CD1c-positive myeloid dendritic cell (primary cell): ENCODE measurements at regions not wholly inside any gene's neighbourhood (a gene's known extent, or its start where the extent isn't known, plus 50 kb on each side); places are given as distances from the start of the nearest gene placed in this dataset.
"Not testable (repeated sequence)": the region's sequence is repeated elsewhere in the genome, so short reads cannot be mapped to it uniquely, and the experiment has no call there.

Experiments
- DNase-seq: peaks from one replicate; pipeline ENCODE4 v3.0.0-alpha.2; 2016; ENCODE audit errors: extremely low spot score

DNA sequence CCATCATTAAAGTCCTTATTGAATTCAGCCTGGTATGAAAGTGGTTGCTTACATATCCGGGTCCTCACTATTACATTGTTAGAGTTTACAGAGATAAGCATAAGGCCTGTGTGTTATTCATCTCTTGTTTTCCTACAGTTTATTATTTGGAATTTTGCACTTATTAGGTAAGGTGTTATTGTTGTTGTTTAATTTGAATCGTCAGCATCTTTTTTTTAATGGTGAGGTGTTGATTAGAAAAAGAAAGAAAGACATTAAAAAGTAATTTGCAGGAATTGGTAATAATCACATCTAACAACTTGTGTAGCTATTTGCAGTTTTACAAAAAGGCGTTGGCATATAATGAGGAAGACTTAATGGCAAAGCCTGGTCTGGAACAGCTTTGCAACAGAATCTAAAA lies 158.6 kb downstream of the SAMD5 start:
- no peak for DNase-seq

DNA sequence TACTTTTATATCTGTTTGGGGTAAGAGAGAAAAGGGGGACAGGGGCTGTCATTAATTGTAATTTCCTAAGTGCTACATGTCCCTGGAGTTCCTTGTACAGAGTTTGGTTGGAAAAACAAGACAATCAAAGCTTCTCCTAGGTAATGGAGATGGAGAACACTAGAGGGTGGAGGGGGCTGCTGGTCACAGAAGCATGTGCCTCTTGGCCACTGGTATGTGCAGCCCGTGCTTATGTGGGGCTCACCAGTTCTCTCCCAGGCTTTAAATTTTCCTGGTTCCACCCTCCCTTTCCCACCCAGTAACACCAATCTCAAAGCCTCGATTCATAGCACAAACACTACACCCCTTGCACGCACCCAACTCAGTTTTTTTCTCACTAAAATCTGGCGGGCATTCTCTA lies 165.6 kb downstream of the SAMD5 start:
- DNase-seq, result no peak

DNA sequence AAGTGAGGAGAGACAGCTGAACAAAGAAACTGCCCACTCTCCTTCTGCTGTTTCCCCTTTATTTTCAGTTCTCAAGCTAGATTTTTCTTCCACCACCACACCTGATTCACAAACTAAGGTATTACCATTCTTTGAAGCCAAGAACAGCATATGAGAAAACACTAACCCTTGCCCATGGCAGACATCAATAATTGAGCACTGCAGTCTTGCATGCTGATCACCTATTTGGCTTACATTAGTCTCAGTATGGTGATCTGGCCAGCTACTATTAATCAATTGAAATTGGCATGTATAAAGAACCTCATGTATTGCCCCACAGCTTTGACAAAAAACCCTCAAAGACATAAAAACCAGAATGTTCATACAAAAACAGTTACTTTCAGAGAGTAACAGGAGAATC lies 166.3 kb downstream of the SAMD5 start:
- no peak for DNase-seq

DNA sequence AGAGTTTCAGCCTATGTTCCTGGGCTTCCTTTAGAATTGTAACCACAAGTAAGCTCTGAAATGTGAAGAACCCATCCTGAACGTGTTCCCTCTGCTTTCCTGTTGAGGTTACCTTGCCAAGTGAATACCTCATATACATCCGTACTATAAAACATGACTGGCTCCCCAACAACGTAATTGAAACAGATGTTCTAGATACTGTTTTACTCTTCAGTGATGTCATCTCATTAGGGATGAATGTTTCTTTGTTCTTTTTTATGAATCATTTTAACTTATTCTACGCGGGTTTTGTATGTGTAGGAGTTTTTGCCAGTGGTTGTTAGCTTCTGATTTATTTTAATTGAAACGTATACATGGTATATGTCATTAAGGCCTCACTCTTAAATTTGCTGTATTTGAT lies 166.8 kb downstream of the SAMD5 start:
- no peak for DNase-seq

DNA sequence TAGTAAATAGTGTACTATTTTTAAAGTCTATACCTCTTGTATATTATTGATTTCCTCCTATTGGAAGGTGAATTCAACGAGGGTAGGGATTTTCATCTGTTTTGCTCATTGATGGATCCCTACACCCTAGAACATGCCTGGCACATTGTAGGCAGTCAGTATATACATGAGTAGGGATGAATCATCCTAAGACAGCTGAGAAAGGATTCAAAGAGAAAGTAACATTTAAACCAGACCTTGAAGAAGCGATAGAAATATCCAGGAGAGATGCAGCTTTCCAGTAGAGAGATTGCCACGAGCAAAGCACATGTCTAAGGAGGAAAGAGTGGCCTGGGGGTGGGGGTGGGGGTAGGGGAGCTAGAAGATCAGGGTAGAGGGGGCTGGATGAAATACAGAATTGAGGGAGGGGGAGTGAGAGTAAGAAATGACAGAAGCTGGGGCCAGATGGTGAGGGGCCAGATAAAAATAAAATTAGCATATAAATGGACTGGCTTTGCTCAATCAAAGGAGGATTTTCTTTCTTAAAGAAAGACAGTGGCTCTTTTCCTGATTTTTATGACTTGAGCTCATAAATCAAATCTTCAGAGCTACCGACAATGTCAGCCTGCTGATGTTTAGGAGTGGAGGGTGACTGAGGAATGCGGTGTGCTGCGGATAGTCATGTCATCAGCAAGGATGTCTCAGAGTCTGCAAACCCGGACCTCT lies 168.2 kb downstream of the SAMD5 start:
- no peak for DNase-seq

DNA sequence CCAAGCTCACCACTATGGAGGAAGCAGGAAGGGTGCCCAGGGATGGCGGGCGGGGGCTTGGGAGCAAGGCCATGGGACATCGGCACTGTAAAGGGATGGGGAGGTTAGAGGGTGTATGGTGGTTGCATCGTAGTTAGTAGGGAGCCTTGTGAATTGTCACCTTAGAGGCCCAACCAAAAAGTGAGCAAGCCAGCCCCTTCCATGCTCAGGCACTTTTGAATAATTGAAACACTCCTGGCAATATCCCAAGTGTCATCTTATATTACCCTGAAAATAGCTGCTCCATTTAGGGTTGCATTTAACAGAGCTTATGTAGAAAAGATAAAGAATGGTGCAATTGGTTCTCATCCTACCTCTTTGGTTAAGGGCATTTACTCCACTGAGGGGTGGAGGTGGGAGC lies 169.2 kb downstream of the SAMD5 start:
- no peak for DNase-seq

DNA sequence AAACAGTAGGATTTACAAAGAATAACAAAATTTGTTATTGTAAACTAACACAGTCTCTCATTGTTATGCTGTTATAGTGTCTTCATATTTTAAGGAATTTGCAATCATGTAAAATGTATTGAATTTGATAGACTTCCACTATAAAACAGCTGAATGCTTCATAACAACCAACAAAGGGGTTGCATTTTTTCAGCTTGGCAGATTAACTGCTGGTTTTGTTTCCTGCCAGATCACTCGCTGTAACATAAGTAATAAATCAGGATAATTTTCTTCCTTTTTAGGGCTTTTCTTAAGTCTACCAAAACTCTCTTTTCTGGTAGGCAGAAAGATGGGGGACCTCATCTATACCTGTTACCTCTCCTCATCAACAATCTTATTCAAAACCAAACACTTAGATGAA lies 169.8 kb downstream of the SAMD5 start:
- no peak for DNase-seq

DNA sequence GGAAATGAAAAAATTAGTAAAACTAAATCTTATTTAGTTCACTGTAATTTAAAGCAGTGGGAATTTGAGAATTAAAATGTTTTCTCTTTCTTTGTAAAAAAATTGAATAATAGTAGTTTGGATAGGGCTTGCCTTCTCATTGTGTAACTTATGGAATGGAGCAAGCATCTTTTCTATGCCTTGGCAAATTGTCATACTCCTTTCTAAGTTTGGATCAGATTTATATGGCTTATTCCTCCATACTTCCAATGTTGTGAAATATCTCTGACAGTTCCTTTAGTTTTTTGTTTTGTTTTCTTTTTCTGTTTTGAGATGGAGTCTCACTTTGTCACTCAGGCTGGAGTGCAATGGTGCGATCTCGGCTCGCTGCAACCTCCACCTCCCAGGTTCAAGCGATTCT lies 176.4 kb downstream of the SAMD5 start:
- no peak for DNase-seq

DNA sequence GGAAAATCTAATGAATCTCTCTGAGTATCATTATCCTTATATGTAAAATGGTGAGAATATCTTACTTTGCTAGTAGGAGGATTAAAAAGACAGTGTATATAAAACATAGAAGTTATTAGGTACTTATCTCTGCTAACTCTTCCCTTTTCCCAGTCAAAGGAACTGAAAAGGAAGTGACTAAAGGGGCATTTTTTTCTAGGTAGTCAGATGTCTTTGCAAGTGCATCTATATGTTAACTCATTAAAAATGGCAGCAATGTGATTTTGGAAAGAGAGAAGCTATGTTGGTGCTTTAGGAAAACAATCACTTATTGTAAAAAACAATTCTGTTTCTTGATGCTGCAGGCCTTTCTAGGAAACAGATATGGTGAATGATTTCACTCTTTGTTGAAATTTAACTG lies 180.9 kb downstream of the SAMD5 start:
- DNase-seq, result no peak

DNA sequence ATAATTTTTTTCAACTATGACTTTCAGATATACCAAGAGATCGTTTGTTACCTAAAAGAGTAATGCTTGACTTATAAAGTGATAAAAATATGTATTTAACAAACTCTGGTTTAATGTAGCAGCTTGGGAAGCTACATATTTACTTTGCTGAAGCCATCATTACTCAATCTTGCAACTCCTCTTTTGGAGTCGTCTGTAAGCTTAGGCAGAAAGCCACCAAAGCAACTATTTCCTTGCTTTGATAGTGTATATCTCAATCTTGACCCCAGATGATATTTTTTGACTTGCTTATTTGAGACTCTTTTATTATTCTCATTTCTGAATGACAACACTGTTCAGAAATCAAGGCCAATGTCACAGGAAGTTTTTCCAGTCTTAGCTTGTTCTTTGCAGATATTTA lies 183.0 kb downstream of the SAMD5 start:
- DNase-seq, result no peak

DNA sequence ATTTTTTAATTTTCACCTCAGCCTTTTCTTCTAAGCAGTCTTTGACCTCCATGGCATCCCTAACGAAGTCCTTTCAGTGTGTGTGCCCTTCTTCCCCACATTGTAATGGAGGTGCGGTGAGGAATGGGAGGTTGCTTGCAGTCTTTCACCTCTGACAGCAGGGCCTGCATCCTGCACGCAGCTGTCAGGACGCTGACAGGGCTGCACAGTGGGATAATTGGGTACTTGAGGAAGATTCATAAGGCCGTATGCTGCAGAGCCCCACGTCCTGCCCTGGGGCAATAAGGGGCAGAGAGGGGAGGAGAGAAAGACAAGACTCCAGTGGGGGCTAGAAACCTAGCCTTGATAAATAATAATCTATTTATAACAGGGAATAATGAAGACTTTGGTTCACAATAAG lies 184.7 kb downstream of the SAMD5 start:
- DNase-seq, result no peak

DNA sequence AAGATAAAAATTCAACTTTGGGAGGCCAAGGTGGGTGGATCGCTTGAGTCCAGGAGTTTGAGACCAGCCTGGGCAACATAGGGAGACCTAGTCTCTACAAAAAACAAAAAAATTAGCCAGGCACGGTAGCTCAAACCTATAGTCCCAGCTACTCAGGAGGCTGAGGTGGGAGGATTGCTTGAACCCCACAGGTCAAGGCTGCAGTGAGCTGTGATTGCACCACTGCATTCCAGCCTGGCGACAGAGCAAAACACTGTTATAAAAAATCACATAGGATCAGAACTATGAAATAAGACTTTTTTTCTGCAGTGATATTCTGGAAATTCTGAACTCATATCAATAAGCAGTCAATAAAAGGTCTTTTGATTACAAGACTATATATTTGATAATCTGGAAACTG lies 186.1 kb downstream of the SAMD5 start:
- DNase-seq, result not testable (repeated sequence)

DNA sequence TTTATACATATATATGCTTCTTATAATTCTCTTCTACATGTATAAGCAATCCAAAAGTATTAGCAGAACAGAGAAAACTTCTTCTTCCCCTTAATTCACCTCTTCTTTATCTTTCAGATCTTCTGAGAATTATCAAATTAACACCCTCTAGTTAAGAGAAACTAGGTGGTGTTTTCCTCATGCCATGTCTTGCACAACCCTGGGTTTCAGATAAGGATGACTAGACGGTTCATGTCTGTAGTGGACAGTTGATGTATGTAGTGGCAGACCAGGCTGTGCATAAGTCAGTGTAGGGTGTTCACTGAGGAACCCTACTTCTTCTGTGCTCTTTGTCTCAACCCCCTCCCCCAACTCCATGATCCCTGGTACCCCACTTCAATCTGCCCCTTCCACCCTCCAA lies 187.3 kb downstream of the SAMD5 start:
- no peak for DNase-seq

DNA sequence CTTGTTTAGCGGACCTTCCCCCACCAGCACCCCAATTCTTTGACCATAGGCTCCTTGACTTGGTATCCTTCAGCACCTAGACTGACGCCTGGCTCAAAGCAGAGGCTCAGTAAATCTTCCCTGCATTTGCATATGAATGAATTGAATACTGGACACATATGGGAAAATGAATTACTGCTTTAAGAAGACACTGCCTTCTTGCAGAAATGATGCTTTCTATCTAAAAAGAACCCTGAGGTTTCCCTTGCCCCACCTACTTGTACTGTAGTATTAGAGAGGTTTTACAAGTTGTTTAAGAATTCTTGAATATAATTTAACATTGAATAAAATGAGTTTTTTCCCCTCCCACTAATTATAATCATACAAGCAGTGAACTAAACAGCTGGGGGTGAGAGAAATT lies 190.7 kb downstream of the SAMD5 start:
- DNase-seq, result no peak

DNA sequence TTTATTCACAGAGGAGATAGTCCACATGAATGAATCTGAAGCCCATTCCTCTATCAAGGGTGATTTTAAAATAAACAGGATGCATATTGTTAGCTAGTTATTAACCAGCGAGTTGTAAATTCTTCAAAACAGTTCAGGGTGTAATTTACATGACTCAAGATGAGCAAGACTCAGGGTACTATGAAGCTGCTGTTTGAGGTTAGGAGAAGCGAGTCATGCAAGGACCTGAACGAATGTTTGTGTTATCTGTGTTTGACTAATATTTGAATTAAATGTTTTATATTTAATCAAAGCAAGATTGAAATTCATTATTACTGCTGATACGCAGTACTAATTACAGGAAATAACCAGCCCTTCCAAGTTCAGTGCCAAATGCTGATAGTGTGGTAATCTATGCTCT lies 191.1 kb downstream of the SAMD5 start:
- DNase-seq, result no peak

DNA sequence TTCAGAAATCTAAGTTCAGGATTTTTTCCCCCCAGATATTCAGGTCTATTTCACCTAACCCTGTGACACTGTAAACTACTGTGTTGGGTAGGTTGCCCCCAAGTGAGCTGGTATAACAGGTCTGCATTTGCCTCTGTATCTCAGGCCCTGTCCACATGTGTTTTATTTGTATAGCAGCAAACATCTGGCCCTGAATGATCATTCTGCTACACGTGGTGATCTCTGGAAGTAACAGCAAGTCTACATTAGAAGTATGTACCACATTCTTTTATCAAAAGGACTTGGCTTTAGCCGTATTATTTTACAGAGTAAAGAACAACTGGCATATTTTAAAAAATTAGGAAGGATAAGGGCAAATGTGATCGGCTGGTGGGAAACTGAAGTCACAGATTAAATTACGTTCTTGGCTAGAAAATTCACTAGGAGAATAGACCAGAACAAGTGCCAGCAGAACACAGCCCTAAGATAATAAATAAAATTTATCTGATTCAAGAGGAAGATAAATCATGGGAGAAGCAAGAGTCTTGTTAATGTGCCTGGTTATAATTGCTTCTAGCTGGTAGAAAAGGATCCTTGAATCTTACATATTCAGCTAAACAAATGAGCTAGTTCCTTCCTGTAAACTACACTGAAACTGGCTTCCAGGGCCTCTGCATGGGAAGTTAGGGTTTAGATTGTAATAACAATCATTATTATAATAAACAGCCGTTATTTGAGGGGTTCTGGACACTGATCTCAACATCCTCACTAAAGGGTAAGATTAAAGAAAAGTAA lies 192.1 kb downstream of the SAMD5 start:
- no peak for DNase-seq

DNA sequence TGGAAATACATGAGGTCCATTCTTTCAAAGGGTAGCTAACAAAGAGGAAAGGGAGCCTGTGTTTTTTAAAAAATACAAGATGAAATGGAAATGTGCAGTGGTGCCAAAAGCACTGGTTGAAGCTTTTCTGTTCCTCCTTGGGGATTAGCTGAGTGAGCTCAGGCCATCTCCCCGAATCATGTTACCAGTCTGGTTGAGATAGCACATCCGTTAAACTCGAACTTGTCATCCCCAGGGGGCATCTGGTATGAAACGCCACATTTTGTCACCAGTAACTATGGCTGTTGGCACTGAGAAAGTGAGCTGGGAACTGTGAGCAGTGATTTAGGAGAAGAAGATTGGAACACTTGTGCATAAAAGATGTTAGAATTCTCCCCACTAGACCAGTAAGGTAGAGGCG lies 196.2 kb downstream of the SAMD5 start:
- no peak for DNase-seq

DNA sequence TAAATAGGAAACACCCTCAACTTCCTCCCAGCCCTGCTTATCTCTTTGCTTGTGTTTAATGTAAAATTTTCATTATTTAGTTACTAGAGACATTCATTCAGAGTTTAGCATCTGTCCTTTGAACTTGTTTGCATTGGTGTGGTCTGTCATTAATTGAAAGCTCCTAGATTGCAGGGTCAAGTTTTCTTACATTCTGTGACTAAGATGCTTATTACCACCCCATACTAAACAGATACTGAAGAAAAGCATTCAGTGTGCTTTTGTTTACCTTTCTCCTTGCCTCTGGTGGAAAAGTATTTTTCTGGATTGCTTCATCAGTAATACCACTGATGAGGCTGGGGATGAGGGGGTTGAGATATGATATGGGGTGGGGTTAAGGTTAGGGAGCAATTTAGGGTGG lies 199.0 kb downstream of the SAMD5 start:
- no peak for DNase-seq

DNA sequence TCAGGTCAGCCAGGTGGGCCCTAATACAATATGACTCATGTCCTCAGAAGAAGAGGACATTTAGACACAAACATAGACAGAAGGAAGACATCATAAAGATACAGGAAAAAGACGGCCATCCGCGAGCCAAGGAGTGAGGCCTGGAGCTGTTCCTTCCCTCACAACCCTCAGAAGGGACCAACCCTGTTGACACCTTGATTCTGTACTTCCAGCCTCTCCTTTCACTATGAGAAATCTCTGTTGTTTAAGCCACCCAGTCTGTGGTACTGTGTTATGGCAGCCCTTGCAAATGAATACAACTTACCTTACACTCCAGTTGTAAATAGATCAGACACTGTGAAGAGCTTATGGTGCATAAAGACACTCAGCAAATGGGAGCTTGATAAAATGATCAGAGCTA lies 199.7 kb downstream of the SAMD5 start:
- DNase-seq, result no peak

DNA sequence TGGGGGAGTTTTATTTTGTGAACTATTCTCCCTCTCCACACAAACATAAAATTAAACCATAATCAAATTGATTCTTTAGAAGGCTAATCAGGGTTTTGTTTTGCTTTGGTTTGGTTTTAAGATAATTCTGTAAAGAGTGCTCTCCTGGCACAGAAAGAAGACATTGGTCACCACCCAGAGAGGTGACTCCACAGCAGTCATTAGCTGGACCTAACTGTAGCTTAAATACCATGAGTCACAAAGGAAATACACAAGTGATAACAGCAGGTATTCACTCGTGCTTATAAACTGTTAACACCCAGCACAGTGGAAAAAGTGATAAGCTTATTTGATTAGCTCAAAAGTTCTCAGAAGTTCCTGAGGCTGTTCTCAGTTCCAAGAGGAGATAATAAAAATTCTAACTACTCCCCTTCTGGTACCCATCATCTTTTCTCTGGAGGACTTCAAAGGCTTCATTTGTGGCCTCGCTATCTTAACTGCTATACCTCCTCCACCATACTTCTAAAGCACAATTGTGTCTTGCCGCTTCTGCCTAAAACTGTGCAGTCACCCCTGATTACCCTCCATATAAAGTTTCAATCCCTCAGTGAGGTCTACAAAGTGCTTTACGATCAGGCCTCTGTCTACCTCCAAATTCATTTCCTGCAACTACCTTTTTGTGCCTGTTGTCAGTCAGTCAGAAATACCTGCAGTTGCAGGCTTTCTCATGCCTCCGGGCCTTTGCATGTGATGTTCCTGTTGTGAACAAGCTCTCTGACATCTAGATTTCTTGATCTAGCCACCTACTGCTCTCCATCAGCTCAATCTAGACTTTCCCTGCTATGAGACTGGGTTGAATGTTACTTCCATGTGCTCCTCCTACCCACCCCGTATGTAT lies 201.1 kb downstream of the SAMD5 start:
- no peak for DNase-seq

DNA sequence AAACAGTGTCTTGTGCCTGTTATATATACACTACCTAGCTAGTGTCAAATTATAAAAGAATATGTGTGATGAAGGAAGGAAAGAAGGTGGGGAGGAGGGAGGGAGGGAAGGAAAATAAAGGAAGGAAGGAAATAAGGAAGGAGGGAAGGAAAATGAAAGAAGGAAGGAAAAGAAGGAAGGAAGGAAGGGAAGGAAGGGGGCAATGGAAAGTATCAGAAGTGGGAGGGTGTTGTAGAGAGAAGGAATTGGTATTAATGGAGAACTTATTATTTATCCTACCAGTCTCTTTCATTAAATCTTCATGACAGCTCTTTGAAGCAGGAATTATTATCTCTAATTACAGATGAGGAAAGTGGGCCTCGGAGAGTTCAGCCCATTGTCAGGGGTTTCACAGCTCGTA lies 202.4 kb downstream of the SAMD5 start:
- no peak for DNase-seq

DNA sequence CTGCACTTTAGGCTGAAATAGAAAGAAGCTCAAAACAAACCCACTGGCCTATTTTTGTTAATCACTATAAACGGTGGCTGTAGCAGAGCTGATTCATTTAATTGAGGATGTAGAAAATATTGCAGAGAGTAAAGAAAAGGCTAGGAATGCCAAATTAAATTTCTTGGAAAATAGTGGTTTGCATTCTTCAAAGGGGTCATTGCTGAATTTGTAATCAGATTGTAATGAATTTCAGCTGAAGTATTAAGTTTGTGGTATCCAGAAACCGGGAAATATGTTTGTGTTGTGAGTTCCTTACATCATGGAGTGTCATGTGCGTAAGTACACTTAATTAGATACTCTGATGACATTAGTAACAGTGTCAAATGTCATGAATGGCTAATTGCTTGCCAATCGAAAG lies 203.0 kb downstream of the SAMD5 start:
- DNase-seq, result no peak

DNA sequence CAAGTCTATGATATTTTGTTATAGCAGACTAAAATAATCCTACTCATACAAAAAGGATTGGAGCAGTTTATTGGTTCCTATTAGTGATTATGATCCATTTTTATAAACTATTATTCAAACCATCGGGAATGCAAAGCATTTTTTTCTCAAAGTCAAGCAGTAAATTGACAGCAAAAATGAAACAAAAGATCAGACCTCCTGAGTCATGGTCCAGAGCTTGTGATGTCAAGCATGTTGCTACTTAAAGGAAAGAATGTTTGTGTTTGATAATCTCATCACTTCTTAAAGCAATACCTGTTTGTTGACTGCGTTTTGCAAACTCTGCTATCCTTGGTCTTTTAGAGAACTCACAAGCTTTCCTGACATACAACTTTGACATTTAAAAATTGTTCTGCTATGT lies 204.4 kb downstream of the SAMD5 start:
- DNase-seq, result no peak
